ENCODE measurements at regions not wholly inside any gene's neighbourhood (a gene's known extent, or its start where the extent isn't known, plus 50 kb on each side); places are given as distances from the start of the nearest gene placed in this dataset.
"Not testable (repeated sequence)": the region's sequence is repeated elsewhere in the genome, so short reads cannot be mapped to it uniquely, and the experiment has no call there.

DNA sequence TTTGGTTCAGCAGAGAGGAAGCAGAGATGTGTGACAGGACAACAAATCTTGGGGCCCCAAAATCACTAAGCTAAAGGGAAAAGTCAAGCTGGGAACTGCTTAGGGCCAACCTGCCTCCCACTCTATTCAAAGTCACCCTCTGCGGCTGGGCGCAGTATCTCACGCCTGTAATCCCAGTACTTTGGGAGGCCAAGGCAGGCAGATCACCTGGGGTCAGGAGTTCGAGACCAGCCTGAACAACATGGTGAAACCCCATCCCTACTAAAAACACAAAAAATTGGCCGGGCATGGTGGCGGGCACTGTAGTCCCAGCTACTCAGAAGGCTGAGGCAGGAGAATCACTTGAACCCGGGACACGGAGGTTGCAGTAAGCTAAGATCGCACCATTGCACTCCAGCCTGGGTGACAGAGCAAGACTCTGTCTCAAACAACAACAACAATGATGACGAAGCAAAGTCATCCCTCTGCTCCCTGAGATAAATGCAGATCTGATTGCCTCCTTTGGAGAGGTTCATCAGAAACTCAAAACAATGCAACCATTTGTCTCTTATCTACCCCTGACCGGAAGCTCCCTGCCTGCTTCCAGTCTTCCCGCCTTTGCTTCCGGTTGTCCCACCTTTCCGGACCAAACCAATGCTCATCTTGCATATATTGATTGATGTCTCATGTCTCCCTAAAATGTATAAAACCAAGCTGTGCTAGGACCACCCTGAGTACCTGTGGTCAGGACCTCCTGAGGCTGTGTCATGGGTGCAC is 136.4 kb upstream of the AFDN start:
- not testable (repeated sequence) for DNase-seq (ENCODE audit: low read depth, low spot score)

- DNase-seq (ENCODE audit: low read depth, low spot score), result no peak
Observed at GRCh38 chr6:167690931-167691330, 135.8 kb upstream of the AFDN start.

- DNase-seq (ENCODE audit: low read depth, low spot score), result no peak
Observed at GRCh38 chr6:167691533-167692312, 135.0 kb upstream of the AFDN start.

GRCh38 chr6:167693478-167693877 is 133.2 kb upstream of the AFDN start:
- not testable (repeated sequence) for DNase-seq (ENCODE audit: low read depth, low spot score)

- no peak for DNase-seq (ENCODE audit: low read depth, low spot score)
Observed at GRCh38 chr6:167695831-167696230, 130.9 kb upstream of the AFDN start.

GRCh38 chr6:167696296-167696695 is 130.4 kb upstream of the AFDN start:
- no peak for DNase-seq (ENCODE audit: low read depth, low spot score)

DNA sequence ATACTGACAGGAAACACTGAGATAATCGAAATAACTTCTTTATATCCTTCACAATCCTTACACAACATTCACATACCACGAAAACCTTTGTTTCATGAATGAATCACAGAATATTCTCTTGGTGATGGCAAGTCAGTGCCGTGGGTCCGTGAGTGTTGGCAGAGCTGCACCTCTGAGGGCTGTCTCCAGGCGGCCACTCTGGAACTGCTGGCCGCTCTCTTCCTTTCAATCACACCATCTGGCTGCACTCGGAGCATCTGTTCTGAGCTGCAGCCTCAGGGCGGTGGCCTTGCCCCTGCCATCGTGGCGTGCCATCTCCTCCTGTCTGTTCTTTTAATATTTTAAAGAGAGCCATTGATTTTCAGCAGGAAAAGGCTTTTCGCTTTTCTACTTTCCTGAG is 129.4 kb upstream of the AFDN start:
- DNase-seq (ENCODE audit: low read depth, low spot score), result no peak

DNA sequence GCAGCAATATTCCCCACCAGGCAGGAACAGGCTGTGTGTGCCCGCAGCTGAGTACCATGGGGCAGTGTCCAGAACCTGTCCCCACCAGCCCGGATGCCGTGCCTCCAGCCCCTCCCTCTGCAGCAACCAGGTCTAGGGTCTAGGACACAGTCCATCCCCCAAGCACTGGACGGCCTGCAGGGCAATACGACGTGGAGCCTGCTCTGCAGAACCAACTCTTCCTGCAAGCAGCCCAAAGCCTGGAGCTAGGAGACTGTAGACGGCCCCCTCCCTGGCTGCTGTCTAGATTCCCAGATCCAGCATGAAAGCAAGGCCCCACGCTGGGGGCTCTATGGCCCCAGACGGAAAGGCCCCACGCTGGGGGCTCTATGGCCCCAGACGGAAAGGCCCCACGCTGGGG is 128.2 kb upstream of the AFDN start:
- DNase-seq (ENCODE audit: low read depth, low spot score), result no peak

DNA sequence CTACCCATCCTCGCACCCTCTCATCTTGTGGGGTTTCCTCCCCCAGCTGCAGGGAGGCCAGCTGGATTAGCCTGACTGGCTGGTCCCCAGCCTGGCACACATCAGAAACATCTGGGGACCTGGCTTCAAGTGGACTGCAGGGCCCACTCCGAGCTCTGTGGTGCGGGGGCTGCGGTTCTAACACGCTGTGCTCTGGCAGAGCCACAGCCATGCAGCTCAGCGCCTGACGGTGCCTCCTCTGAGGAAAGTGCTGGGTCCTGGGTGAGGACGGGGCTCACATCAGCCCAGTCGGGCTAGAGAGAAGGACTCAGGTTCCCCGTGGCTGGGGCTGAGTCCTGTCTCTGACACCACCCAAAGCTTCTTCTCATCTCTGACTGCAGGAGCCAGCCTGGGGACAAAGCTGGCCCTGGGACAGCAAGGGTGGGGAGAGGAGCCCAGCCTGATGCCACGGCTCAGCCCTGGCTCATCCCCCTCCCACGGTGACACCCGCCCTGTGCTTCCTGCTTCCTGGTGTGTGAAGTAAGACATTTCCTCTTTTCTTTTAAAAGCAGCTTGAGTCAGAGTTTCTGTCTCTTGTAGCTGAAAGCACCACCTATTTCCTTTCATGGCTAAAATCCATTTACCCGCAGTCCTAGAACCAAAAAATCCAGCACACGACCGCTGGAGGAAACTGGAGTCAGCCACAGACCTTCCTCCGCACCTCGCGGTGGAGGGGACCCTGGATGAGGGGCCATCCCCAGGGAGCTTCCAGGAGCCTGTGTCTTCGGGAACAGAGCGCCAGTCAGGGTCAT is 127.4 kb upstream of the AFDN start:
- DNase-seq (ENCODE audit: low read depth, low spot score), result no peak

GRCh38 chr6:167700199-167700598 is 126.5 kb upstream of the AFDN start:
- no peak for DNase-seq (ENCODE audit: low read depth, low spot score)

GRCh38 chr6:167701010-167701409 is 125.7 kb upstream of the AFDN start:
- no peak for DNase-seq (ENCODE audit: low read depth, low spot score)

- DNase-seq (ENCODE audit: low read depth, low spot score), result no peak
Observed at GRCh38 chr6:167702241-167702827, 124.4 kb upstream of the AFDN start.

GRCh38 chr6:167703347-167703746 is 123.4 kb upstream of the AFDN start:
- DNase-seq (ENCODE audit: low read depth, low spot score), result no peak

GRCh38 chr6:167703781-167704180 is 122.9 kb upstream of the AFDN start:
- no peak for DNase-seq (ENCODE audit: low read depth, low spot score)

GRCh38 chr6:167704396-167704901 is 122.3 kb upstream of the AFDN start:
- DNase-seq (ENCODE audit: low read depth, low spot score), result no peak

DNA sequence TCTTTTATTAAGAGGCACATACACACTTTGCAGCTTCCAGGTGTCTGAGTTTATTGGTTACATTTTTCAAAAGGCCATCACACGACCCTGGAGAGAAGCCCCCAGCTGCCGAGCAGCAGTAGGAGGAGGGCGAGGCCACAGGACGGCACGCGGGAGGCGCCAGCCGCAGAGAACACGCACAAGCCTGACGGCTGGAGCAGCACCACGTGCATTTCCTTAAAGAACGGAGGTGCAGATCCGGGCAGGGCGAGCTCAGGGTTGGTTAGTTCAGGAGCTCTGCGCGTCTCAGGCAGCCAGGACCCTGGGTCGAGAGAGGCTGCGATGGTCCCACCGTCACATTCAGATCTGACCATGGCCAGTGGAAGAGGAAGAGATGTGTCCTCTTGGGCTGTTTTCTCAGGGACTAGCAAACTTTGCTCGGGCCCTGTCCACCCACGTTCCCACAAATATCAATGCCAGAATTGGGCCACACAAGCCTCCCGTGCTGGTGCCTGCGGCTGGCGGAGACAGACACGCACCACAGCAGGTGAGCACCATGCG is 121.4 kb upstream of the AFDN start:
- DNase-seq (ENCODE audit: low read depth, low spot score), result no peak

DNA sequence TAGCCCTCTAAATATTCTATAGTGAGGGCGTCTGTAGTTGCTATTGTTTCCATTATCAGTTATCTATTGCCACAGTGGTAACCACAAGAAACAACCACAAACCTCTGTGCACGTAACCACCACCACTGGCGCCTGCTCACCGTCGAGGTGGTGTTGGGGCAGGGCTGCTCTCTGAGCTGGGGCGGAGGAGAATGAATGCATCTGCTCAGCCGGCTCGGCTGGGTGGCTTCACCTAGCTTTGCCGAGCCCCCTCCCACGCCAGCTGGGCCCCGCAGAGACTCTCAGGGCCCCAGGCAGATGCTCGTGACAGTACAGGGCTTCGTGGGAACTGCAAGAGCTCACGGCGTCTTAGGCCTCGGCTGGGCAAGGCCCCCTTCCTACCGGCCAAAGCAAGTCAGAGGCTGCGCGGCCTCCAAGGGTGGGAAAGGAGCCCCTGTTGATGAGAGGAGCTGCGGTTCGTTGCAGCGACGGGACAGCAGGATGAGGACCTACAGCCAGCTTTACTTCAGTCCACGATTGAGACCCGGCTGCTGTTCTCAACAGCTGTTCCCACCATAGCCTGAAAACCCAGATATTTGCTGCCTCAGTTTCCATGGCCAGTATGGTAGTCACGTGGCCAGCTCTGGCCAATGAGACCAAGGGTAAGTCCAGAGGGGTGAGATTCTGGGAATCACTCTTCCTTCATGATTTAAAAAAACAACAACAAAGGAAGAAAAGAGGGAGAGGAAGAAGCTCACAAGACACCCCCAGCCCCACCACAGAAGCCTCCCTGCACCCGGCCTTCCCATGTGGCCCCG is 120.2 kb upstream of the AFDN start:
- no peak for DNase-seq (ENCODE audit: low read depth, low spot score)

DNA sequence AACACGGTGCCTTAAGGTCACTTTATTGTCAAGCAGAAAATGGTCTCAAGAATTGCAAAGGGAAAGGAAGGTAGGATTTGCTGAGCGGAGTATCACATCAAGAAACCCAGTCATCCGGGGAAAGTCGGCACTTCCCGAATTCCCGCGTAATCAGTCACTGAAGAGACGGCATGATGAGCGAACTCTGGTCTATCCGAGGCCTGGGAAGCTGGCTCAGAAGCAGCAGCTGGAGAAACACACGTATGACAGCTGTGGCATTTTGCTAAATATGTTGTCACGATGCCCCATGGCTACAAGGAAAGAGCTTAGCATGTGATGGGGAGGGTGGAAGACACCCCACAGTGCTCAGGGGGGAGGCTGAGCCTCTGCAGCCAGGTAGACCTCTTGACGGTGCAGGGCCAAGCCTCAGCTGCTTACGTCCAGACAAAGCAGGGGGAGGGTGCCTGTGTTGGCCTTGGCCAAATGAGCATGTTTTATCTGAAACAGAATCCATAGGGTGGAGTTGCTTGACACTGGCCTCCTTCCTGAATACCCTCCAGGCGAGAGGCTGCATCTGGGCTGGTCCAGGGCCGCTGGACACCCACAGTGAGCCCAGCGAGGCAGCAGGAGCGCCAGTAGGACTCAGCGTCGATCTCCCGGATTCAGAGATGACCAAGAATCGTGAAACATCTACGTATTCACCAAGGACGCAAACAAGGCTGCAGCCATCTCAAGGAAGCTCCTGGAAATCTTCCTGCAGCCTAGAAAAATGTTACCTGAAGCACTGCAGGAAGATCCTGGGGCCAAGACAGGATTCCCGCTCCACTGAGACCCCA is 118.8 kb upstream of the AFDN start:
- DNase-seq (ENCODE audit: low read depth, low spot score), result no peak

DNA sequence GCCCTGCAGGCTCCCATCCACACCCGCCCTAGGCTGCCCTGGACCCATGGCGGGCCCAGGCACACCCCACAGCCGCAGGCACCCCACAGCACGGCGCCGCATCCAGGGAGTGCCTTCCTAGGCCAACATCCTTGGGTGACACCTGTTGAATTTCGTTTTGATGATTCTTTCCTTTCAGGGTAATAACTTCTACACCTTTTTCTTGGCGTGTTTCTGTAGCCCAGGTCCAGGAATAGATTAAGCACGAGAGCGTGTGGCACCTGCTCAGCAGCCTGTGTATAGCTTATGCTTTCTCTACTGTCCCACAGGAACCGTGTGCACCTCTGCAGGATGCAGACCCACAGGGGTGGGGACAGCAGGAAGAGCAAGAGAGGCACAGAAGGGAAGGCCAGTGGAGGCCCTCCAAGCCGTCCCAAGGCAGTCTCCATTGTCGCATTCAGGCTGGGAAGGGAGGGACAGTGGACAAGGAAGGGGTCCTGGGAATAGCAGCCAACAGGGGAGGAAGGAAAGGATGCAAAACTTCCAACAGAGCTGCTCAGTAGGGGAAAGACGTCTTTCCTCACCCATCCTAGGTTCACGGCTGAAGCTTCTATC is 118.1 kb upstream of the AFDN start:
- DNase-seq (ENCODE audit: low read depth, low spot score), result no peak
